ENCODE measurements at regions not wholly inside any gene's neighbourhood (a gene's known extent, or its start where the extent isn't known, plus 50 kb on each side); places are given as distances from the start of the nearest gene placed in this dataset.

DNA sequence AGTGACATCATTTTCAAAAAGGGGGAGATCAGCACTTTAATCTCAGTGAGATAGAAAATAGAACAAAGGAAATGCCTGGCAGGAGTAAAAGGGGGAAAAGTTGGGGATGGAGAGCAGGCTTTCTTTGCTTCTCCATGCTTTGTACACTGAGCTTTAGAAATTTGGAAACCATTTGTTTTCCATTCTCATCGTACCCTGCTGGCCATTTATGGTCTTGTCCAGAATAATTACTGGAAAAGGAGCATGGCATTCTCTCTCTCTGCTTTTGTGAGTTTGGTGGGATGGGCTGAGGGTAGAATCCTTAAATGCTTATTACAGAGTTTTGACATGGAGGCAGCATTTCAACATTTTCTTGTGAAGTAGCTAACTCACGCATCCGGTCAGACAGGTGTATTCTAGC is 104.4 kb upstream of the FLRT2 start:
- Histone ChIP-seq H3K4me3 (ENCODE audit: low read depth, low read length, poor library complexity, severe bottlenecking) (no peak overlapping the region), H3K9me3 (ENCODE audit: low read length) (no peaks in the 10 kb centered on the region), H3K4me1 (ENCODE audit: insufficient read depth, low read length, severe bottlenecking) (no peaks in the 10 kb centered on the region), H3K9ac (ENCODE audit: low read length) (no peak overlapping the region), H3K79me2 (ENCODE audit: insufficient read depth, low read length) (no peaks in the 10 kb centered on the region), H3F3A (ENCODE audit: insufficient read depth, low read length) (no peaks in the 10 kb centered on the region), H2AFZ (ENCODE audit: low read length) (no peak overlapping the region), H3K27ac (ENCODE audit: low read depth, low read length, poor library complexity, severe bottlenecking) (no peak overlapping the region), H3K4me2 (ENCODE audit: low read length) (no peak overlapping the region), H3K27me3 (ENCODE audit: insufficient read depth, low read length) (no peaks in the 10 kb centered on the region), H4K20me1 (ENCODE audit: insufficient read depth, low read length) (no peaks in the 10 kb centered on the region), H3K9me2 (ENCODE audit: low read depth, low read length) (no peaks in the 10 kb centered on the region), H3K36me3 (ENCODE audit: insufficient read depth, low read length) (no peaks in the 10 kb centered on the region)
- no peak for TF ChIP-seq EZH2 (IDR thresholded peaks at IDR 0.05; ENCODE audit: borderline replicate concordance, low read length)
- TF ChIP-seq, protein P1, sequence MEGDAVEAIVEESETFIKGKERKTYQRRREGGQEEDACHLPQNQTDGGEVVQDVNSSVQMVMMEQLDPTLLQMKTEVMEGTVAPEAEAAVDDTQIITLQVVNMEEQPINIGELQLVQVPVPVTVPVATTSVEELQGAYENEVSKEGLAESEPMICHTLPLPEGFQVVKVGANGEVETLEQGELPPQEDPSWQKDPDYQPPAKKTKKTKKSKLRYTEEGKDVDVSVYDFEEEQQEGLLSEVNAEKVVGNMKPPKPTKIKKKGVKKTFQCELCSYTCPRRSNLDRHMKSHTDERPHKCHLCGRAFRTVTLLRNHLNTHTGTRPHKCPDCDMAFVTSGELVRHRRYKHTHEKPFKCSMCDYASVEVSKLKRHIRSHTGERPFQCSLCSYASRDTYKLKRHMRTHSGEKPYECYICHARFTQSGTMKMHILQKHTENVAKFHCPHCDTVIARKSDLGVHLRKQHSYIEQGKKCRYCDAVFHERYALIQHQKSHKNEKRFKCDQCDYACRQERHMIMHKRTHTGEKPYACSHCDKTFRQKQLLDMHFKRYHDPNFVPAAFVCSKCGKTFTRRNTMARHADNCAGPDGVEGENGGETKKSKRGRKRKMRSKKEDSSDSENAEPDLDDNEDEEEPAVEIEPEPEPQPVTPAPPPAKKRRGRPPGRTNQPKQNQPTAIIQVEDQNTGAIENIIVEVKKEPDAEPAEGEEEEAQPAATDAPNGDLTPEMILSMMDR (IDR thresholded peaks at IDR 0.05; ENCODE audit: low read length) = no peak

DNA sequence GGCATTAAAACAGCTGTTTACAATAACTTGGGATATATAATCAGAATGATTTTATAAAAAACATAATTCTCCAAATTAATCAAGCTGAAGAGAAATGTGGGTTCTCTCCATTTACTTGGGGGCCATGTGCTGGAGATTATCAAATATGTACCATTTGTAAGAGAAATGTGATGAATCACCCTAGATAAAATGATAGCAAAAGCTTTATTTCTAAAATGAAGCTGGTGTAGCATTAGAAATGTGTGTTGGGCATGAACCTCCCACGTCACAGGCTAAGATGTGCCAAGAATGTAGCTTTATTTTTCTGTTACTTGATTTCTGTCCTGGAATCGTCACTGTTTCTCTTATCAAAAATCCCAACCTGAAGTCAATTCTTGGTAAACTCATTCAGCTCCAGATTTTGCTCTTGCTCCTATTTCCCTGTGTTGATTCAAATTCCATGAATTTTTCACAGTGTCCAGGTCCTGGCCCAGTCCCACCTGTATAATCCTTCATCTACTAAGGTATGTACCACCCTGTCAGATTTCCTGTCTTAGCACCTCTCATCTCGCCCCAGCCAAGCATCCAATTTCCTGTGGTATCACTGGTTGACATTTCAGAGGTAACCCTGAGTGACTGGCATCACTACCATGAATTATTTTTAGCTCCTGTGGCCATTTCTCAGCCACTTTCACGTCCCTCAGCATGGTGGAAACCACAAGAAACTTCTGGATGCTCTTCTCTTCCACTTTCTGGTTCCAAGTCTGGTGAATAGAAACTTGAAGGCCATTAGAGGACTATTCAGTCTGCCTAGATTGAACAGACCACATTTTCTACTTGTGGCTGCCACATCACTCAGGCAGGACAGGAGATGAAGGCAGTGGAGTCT is 103.6 kb upstream of the FLRT2 start:
- no peaks in the 10 kb centered on the region for H3K9me2 ChIP-seq (ENCODE audit: low read depth, low read length)
- H3F3A ChIP-seq (ENCODE audit: insufficient read depth, low read length) = no peaks in the 10 kb centered on the region
- H3K79me2 ChIP-seq (ENCODE audit: insufficient read depth, low read length) = no peaks in the 10 kb centered on the region
- no peak overlapping the region for H3K9ac ChIP-seq (ENCODE audit: low read length)
- H3K27ac ChIP-seq (ENCODE audit: low read depth, low read length, poor library complexity, severe bottlenecking) = no peak overlapping the region
- no peak for TF ChIP-seq EZH2 (IDR thresholded peaks at IDR 0.05; ENCODE audit: borderline replicate concordance, low read length)
- TF ChIP-seq, protein P1 (IDR thresholded peaks at IDR 0.05; ENCODE audit: low read length) = no peak
- H3K36me3 ChIP-seq (ENCODE audit: insufficient read depth, low read length) = no peaks in the 10 kb centered on the region
- H3K9me3 ChIP-seq (ENCODE audit: low read length) = no peaks in the 10 kb centered on the region
- no peak overlapping the region for H2AFZ ChIP-seq (ENCODE audit: low read length)
- no peaks in the 10 kb centered on the region for H3K4me1 ChIP-seq (ENCODE audit: insufficient read depth, low read length, severe bottlenecking)
- H3K4me3 ChIP-seq (ENCODE audit: low read depth, low read length, poor library complexity, severe bottlenecking) = no peak overlapping the region
- H4K20me1 ChIP-seq (ENCODE audit: insufficient read depth, low read length) = no peaks in the 10 kb centered on the region
- no peak overlapping the region for H3K4me2 ChIP-seq (ENCODE audit: low read length)
- H3K27me3 ChIP-seq (ENCODE audit: insufficient read depth, low read length) = no peaks in the 10 kb centered on the region

DNA sequence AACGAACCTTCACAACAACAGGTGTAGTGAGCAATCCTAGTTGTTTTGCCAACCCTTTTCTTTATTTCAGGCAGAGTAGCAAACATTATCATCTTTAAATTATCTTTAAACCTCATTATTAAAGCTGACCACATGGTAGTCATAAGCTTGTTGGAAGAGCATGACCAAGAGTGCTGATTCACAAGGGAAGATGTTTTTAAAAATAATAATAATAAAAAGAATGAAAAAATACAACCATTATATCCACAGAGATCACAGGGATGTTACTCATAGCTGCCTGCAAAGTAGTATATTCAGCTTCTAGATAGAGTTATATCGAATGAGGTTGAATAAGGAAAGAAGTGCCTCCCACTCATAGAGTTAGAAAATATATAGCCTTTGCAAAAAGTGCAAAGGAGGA is 101.0 kb upstream of the FLRT2 start:
- Histone ChIP-seq H3K36me3 (ENCODE audit: insufficient read depth, low read length) (no peaks in the 10 kb centered on the region), H2AFZ (ENCODE audit: low read length) (no peak overlapping the region), H4K20me1 (ENCODE audit: insufficient read depth, low read length) (no peaks in the 10 kb centered on the region), H3K79me2 (ENCODE audit: insufficient read depth, low read length) (no peaks in the 10 kb centered on the region), H3K4me2 (ENCODE audit: low read length) (no peak overlapping the region), H3K27ac (ENCODE audit: low read depth, low read length, poor library complexity, severe bottlenecking) (no peak overlapping the region), H3K9me2 (ENCODE audit: low read depth, low read length) (no peaks in the 10 kb centered on the region), H3F3A (ENCODE audit: insufficient read depth, low read length) (no peaks in the 10 kb centered on the region), H3K4me1 (ENCODE audit: insufficient read depth, low read length, severe bottlenecking) (no peaks in the 10 kb centered on the region), H3K9ac (ENCODE audit: low read length) (no peak overlapping the region), H3K27me3 (ENCODE audit: insufficient read depth, low read length) (no peaks in the 10 kb centered on the region), H3K4me3 (ENCODE audit: low read depth, low read length, poor library complexity, severe bottlenecking) (no peak overlapping the region), H3K9me3 (ENCODE audit: low read length) (no peaks in the 10 kb centered on the region)
- TF ChIP-seq, protein P1 (IDR thresholded peaks at IDR 0.05; ENCODE audit: low read length) = no peak
- no peak for TF ChIP-seq EZH2 (IDR thresholded peaks at IDR 0.05; ENCODE audit: borderline replicate concordance, low read length)
